GM10248 (cell line): ENCODE measurements at regions not wholly inside any gene's neighbourhood (a gene's known extent, or its start where the extent isn't known, plus 50 kb on each side); places are given as distances from the start of the nearest gene placed in this dataset.

Experiments
- CTCF ChIA-PET: fragments of 300-600 bp; sonication (Branson Sonifier 250); formaldehyde crosslinking; extraction: SDS; loops from one replicate; lab custom pipeline; 2021; ENCODE audit warnings: antibody characterized with exemption; lab: Yijun Ruan, JAX
- POLR2A ChIA-PET: fragments of 350-650 bp; sonication (Branson Sonifier 250); formaldehyde crosslinking; extraction: SDS; loops from one replicate; lab custom pipeline; 2020; ENCODE audit warnings: antibody characterized with exemption; lab: Yijun Ruan, JAX
- DNase-seq: peaks from one replicate; pipeline ENCODE4 v3.0.0; 2012; ENCODE audit errors: extremely low spot score
- TF ChIP-seq, protein P1 (sequence below): IDR thresholded peaks from 2 replicates; pipeline ENCODE4 v1.5.1; 2012; ENCODE audit warnings: mild to moderate bottlenecking, low read depth; ENCODE audit errors: extremely low read depth, missing control alignments, control extremely low read depth

DNA sequence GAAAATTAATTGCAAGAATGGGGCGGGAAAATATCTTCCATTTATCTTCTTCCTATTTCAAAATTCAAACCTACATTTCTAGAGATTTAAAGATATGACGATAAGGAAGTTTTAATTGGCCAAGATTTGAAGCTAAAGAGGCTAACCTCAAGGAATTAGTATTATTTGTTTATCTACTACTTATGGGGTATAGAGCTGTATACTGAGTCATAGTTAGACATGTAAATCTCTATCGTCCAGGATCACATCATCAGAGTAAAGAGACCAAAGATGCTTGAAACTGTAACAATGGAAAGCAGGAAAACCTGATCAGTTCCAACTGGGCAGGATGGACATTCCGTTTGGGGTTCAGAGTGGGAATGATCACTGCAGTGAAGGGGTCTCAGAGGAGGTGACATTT lies 95.2 kb upstream of the KLF7 start:
- POLR2A ChIA-PET: no interaction called here
- CTCF ChIA-PET: interaction anchor here (1.1 to 2.2 kb wide), 7 partner anchors 10 to 32 kb away, joined by 3 to 5 read pairs (median 3); no protein-coding TSS in a partner anchor

GRCh38 chr2:207264310-207264709 lies 98.6 kb upstream of the KLF7 start:
- POLR2A ChIA-PET: no interaction called here
- no peak for DNase-seq
- CTCF ChIA-PET: interaction anchor here (1.2 to 4.1 kb wide), 4 partner anchors 9 to 19 kb away, joined by 4 to 23 read pairs (median 6); no protein-coding TSS in a partner anchor
- TF ChIP-seq, protein P1, sequence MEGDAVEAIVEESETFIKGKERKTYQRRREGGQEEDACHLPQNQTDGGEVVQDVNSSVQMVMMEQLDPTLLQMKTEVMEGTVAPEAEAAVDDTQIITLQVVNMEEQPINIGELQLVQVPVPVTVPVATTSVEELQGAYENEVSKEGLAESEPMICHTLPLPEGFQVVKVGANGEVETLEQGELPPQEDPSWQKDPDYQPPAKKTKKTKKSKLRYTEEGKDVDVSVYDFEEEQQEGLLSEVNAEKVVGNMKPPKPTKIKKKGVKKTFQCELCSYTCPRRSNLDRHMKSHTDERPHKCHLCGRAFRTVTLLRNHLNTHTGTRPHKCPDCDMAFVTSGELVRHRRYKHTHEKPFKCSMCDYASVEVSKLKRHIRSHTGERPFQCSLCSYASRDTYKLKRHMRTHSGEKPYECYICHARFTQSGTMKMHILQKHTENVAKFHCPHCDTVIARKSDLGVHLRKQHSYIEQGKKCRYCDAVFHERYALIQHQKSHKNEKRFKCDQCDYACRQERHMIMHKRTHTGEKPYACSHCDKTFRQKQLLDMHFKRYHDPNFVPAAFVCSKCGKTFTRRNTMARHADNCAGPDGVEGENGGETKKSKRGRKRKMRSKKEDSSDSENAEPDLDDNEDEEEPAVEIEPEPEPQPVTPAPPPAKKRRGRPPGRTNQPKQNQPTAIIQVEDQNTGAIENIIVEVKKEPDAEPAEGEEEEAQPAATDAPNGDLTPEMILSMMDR: no peak

More for the DNA sequence above, 95.2 kb upstream of the KLF7 start:
- DNase-seq: no peak
- TF ChIP-seq, protein P1: no peak

GRCh38 chr2:207265332-207265731 lies 99.6 kb upstream of the KLF7 start:
- CTCF ChIA-PET: interaction anchor here (0.8 to 4.1 kb wide), 7 partner anchors 7 to 45 kb away, joined by 3 to 23 read pairs (median 3); no protein-coding TSS in a partner anchor
- no peak for DNase-seq
- TF ChIP-seq, protein P1: no peak
- POLR2A ChIA-PET: no interaction called here

GRCh38 chr2:207265869-207266268 lies 100.1 kb upstream of the KLF7 start:
- TF ChIP-seq, protein P1: no peak
- ChIA-PET CTCF (interaction anchor here (0.8 to 4.1 kb wide), 8 partner anchors 8 to 46 kb away, joined by 3 to 23 read pairs (median 3); no protein-coding TSS in a partner anchor), POLR2A (no interaction called here)
- no peak for DNase-seq

DNA sequence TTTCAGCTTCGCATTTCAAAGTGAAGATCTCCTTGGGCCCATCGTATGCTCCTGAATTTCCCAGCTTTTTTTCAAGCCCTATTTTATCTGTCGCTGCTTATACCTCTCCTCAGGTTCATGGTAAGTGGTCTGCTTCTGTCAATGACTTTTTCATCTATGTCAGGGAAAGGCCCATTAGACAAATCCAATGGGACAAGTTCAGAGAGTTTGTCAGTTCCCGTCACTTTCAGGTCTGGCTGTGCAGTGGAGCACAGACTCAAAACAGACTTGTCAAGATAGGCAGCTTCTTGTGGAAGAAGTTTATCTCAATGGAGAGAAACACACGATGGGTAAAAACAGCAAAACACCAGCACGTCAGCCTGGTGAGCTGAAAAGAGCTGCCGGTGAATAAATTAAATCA lies 100.9 kb upstream of the KLF7 start:
- ChIA-PET POLR2A (no interaction called here), CTCF (interaction anchor here (1.0 to 4.1 kb wide), 9 partner anchors 9 to 46 kb away, joined by 3 to 23 read pairs (median 3); no protein-coding TSS in a partner anchor)
- no peak for DNase-seq
- TF ChIP-seq, protein P1: no peak

DNA sequence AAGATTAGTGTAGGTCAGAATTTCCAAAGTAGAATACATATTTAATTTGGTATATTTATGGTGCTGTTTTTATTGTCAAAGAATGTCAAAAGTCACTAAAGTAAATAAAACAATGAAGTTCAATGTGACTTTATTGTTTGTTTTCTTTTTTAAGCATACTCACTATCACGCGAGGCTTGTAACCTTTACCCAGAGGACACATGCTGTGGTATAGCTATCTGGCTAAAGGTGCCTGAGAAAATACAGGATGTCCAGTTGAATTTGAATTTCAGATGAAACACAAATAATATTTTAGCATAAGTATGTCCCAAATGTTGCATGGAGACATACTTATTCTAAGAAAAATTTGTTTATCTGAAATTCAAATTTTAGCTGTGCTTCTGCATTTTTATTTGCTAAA lies 103.3 kb upstream of the KLF7 start:
- TF ChIP-seq, protein P1: no peak
- ChIA-PET CTCF (interaction anchor here (0.8 to 2.1 kb wide), 4 partner anchors 9 to 24 kb away, joined by 3 to 6 read pairs (median 4); no protein-coding TSS in a partner anchor), POLR2A (no interaction called here)
- DNase-seq: no peak
